Activated T-cell treated with anti-CD3 and anti-CD28 coated beads for 4 hours (primary cell): ENCODE measurements at regions not wholly inside any gene's neighbourhood (a gene's known extent, or its start where the extent isn't known, plus 50 kb on each side); places are given as distances from the start of the nearest gene placed in this dataset.

Source experiments
- DNase-seq: peaks from one replicate; pipeline ENCODE4 v3.0.0-alpha.2; 2020

GRCh38 chr4:3818371-3818770 is 52.2 kb downstream of the ADRA2C start:
- DNase-seq: no peak

GRCh38 chr4:3819210-3819919 is 53.2 kb downstream of the ADRA2C start:
- no peak for DNase-seq

DNA sequence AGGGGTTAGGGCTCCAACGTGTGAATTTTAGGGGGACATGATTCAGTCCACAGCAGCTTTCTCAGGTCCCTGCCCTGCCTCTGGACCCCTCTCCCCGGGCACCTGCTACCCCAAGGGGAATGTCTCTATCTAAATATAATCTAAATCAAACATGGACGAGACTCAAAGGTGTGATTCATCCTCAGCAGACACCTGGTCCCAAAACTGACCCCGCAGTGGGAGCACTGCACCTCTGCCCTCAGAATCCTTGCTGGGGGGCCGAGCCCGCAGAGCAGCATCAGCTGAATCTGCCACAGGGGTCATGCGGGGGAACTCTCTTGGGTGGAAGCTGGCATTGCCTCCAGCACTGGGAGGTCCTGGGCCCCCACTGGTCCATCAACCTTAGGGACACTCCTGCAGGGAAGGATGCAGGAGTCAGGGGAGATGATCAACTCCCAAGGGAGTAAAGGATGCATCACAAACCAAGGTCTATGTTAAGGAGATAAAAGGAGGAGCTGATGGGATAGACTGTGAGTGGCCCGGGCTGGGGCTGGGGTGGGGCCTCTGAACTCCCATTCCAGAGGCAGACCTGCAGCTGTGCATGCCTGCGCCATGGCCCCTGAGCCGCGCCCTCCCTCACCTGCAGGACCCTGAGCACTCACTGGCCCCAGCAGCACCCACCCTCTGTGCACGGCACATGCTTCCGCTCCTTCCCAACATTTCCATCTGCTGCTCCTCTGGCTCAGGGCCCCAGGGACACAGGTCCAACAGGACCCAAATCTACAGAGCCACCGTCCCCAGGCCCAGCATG is 54.0 kb downstream of the ADRA2C start:
- no peak for DNase-seq

- DNase-seq: no peak
Observed at GRCh38 chr4:3820806-3821579, 54.8 kb downstream of the ADRA2C start.

GRCh38 chr4:3821580-3822229 is 55.5 kb downstream of the ADRA2C start:
- DNase-seq: no peak

- DNase-seq: no peak
Observed at GRCh38 chr4:3822230-3822947, 56.2 kb downstream of the ADRA2C start.

DNA sequence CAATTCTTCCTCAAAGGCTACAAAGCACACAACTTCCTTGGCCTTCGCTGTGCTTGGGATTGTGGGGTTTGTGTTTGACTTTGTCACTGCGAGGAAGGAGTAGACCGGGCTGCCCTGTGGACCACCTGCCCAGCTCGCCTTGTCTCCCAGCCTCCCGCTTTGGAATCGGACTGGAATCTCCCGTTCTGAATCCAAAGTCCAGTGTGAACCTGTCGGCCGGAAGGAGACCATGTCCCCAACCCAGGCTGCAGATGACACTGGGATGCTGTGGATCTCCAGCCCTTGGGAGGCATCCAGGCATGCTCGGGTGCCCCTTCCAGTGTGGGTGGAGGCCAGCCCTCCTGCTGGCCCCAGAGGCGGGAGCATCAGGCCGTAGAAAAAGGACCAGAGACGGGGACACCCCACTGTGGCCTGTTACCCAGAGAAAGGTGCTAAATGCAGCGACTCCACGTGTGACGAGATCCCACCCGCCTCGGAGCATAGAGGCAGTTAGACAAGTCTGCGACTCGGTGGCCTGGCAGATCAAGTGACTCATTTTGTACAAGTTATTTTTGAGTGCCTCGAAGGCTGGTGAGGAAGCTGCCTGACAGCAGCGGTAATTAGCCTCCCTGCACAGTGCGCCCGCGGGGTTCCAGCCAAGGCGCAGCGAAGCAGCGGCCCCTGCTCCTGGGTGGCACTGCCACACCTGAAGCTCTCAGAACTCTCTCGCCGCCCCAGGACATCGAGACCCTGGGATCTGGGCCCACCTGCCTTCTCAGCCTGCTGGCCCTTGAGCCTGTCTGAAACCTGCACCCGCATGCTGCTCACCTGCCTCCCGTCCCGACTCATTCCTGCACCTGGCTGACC is 57.5 kb downstream of the ADRA2C start:
- DNase-seq: no peak

GRCh38 chr4:3824521-3825270 is 58.5 kb downstream of the ADRA2C start:
- no peak for DNase-seq

- DNase-seq: no peak
Observed at GRCh38 chr4:3825530-3825929, 59.3 kb downstream of the ADRA2C start.

DNA sequence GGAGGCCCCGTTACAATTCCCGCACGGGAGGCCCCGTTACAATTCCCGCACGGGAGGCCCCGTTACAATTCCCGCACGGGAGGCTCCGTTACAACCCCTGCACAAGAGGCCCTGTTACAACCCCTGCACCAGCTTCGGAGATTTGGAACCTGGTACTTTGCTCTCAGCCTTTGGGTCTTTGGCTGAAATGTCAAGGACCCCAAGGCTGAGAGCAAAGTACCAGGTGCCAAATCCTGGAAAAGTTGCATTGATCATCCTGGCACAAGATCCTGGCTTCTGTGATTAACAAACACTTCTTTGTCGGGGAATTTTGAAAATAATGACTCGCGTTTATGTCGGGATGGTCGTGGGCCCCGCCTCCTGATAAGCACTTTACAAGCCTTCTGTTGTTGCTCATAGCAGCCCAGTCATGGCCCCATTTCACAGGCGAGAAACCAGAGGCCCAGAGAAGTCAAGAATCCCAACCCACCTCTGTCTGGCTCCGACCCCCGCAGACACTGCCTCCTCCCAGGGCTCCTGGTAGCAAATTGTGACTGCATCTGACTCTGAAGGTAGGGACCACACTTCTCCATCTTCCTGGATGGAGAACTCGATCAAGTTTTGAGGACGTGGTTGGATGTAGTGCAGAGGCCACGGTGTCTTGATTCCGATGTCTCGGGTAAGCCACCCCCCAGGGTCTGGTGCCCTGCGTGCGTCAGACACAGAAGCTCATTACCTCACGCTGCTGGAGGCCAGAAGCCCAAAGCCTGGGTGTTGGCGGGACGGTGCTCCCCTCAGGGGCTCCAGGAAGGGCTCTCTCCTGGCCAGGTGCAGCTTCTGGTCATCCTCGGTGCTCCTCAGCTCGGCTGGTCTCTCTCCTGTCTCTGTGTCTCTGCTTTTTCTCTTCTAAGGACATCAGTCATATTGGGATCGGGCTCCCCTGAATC is 60.3 kb downstream of the ADRA2C start:
- no peak for DNase-seq

GRCh38 chr4:3827616-3828492 is 61.7 kb downstream of the ADRA2C start:
- DNase-seq: no peak

- DNase-seq: no peak
Observed at GRCh38 chr4:3828546-3828945, 62.4 kb downstream of the ADRA2C start.

- DNase-seq: no peak
Observed at GRCh38 chr4:3829211-3829955, 63.2 kb downstream of the ADRA2C start.

DNA sequence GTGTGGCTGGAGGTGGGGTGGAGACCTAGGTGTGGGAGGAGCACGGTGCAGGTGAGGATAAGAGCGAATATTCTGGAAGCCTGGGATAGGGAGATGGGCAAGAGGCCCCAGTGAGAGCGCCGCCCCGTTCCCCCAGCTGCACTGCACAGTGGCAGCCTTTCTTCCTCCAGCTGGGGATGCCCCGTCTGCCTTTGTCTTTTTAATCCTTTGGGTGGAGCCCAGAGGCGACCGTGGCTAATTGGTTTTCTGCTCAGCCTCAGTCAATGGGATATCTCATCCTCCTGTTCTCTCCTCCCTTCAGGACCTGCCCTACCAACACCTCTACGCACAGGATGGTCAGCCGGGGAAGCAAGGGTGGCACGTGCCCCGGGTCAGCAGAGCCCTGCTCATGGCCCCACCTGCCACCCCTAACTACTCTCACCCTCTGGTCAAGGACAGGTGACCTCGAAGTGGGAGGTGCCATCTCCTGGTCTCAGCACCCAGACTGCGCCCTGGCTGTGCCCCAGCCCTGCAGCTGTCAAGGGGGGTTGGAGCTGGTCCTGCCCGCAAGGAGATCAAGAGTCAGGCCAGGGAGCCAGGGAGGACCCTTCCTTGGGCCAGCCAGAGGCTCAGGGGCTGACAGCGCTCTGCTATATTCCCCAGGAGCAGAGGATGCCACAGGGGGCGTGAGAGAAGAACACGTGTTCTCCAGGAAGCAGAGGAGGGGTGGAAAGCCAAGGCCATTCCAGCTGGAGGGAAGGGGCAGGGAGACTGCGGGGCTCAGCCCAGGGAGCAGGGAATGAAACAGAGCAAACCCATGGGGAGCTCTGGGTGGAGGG is 64.0 kb downstream of the ADRA2C start:
- DNase-seq: no peak

GRCh38 chr4:3830774-3831528 is 64.8 kb downstream of the ADRA2C start:
- DNase-seq: no peak

DNA sequence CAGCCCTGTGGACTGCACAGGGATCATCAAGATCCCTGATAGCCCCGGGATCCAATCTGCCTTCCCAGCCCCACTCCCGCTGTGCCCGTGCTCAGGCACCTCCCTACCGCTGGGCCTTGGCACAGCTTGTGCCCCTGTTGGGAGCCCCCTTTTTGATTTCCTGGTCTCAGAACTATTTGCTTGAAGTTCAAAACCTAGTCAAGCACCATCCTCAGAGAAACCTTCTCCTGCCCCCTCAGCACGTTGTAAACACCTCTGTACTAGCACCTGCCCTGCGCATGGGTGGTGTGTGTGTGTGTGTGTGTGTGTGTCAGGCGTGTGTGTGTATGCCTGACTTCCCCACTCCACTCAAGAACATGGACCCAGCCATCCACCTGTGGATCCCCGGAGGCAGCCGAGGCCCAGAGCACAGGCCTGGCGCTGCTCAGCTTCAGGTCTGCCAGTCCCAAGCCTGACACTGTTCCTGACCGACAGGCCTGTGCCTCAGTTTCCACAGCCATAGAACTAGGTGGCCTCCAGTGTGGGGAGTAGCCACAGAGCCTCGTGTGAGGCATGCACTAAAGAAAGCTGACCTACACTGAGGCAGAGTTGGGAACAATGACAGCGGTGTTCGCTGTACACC is 65.5 kb downstream of the ADRA2C start:
- no peak for DNase-seq
